K562 (cell line): ENCODE measurements at regions not wholly inside any gene's neighbourhood (a gene's known extent, or its start where the extent isn't known, plus 50 kb on each side); places are given as distances from the start of the nearest gene placed in this dataset.
A peak's percentile ranks its signal among the peaks of the same experiment; 100 is the strongest.

ENCODE experiments used
- CBFA2T3 ChIP-seq: fragments of 450-650 bp; IDR thresholded peaks from 2 replicates; pipeline ENCODE4 v1.6.1; 2017
- GATA2 ChIP-seq: sonication (generic); formaldehyde crosslinking; IDR thresholded peaks from 2 replicates; pipeline ENCODE4 v1.4.0; 2020; ENCODE audit warnings: mild to moderate bottlenecking, missing genetic modification reagents
- MED1 ChIP-seq: sonication (generic); formaldehyde crosslinking; IDR thresholded peaks from 2 replicates; pipeline ENCODE4 v1.8.1; 2023; ENCODE audit warnings: missing genetic modification reagents, borderline replicate concordance
- NELFE ChIP-seq: IDR thresholded peaks from 2 replicates; pipeline ENCODE4 v1.6.1; 2011; ENCODE audit warnings: mild to moderate bottlenecking; ENCODE audit not compliant: insufficient read depth, insufficient read length
- NEUROD1 ChIP-seq: fragments of 150-350 bp; IDR thresholded peaks from 2 replicates; pipeline ENCODE4 v1.6.1; 2014; ENCODE audit warnings: borderline replicate concordance, low read length, low read depth; ENCODE audit not compliant: partially characterized antibody
- SMARCE1 ChIP-seq: fragments of 450-650 bp; IDR thresholded peaks from 2 replicates; pipeline ENCODE4 v1.7.1; 2016; ENCODE audit warnings: mild to moderate bottlenecking
- TAF7 ChIP-seq: fragments of 450-650 bp; IDR thresholded peaks from 2 replicates; pipeline ENCODE4 v1.6.1; 2016; ENCODE audit warnings: missing genetic modification characterization, missing compliant biosample characterization
- ZNF764 ChIP-seq: fragments of 250-450 bp; sonication (Bioruptor Pico); IDR thresholded peaks from 2 replicates; pipeline ENCODE4 v1.4.0; 2020; ENCODE audit warnings: low read depth, mild to moderate bottlenecking, moderate library complexity
- TF ChIP-seq, protein P1 (sequence below): sonication (generic); formaldehyde crosslinking; IDR thresholded peaks from 2 replicates; pipeline ENCODE4 v1.8.0; 2023; ENCODE audit warnings: mild to moderate bottlenecking, missing genetic modification reagents
- TF ChIP-seq, protein P2 (sequence below): fragments of 450-650 bp; formaldehyde crosslinking; IDR thresholded peaks from 2 replicates; pipeline ENCODE4 v1.4.0; 2020; ENCODE audit warnings: mild to moderate bottlenecking, moderate library complexity
- TF ChIP-seq, protein P3 (sequence below): fragments of 200-800 bp; sonication (Bioruptor generic); IDR thresholded peaks from 2 replicates; pipeline ENCODE4 v1.6.1; 2017; ENCODE audit warnings: missing genetic modification characterization, missing compliant biosample characterization
- TF ChIP-seq, protein P4 (sequence below): fragments of 250-450 bp; sonication (Bioruptor Pico); IDR thresholded peaks from 2 replicates; pipeline ENCODE4 v1.4.0; 2020; ENCODE audit warnings: mild to moderate bottlenecking, moderate library complexity

- TF ChIP-seq NEUROD1 (no peak), TAF7 (tag) (no peak), NELFE (no peak), ZNF764 (CRISPR knock-in tag) (no peak), CBFA2T3 (no peak), MED1 (CRISPR knock-in tag) (no peak), SMARCE1 (no peak), GATA2 (CRISPR knock-in tag) (no peak)
- TF ChIP-seq, protein P1, sequence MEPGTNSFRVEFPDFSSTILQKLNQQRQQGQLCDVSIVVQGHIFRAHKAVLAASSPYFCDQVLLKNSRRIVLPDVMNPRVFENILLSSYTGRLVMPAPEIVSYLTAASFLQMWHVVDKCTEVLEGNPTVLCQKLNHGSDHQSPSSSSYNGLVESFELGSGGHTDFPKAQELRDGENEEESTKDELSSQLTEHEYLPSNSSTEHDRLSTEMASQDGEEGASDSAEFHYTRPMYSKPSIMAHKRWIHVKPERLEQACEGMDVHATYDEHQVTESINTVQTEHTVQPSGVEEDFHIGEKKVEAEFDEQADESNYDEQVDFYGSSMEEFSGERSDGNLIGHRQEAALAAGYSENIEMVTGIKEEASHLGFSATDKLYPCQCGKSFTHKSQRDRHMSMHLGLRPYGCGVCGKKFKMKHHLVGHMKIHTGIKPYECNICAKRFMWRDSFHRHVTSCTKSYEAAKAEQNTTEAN, result no peak
- TF ChIP-seq, protein P2, sequence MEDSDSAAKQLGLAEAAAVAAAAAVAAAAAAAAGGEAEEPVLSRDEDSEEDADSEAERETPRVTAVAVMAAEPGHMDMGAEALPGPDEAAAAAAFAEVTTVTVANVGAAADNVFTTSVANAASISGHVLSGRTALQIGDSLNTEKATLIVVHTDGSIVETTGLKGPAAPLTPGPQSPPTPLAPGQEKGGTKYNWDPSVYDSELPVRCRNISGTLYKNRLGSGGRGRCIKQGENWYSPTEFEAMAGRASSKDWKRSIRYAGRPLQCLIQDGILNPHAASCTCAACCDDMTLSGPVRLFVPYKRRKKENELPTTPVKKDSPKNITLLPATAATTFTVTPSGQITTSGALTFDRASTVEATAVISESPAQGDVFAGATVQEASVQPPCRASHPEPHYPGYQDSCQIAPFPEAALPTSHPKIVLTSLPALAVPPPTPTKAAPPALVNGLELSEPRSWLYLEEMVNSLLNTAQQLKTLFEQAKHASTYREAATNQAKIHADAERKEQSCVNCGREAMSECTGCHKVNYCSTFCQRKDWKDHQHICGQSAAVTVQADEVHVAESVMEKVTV, result peak; percentile 51; the same call in 1 of the 2 replicates
- TF ChIP-seq, protein P3, sequence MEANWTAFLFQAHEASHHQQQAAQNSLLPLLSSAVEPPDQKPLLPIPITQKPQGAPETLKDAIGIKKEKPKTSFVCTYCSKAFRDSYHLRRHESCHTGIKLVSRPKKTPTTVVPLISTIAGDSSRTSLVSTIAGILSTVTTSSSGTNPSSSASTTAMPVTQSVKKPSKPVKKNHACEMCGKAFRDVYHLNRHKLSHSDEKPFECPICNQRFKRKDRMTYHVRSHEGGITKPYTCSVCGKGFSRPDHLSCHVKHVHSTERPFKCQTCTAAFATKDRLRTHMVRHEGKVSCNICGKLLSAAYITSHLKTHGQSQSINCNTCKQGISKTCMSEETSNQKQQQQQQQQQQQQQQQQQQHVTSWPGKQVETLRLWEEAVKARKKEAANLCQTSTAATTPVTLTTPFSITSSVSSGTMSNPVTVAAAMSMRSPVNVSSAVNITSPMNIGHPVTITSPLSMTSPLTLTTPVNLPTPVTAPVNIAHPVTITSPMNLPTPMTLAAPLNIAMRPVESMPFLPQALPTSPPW (CRISPR knock-in tag), result no peak
- TF ChIP-seq, protein P4, sequence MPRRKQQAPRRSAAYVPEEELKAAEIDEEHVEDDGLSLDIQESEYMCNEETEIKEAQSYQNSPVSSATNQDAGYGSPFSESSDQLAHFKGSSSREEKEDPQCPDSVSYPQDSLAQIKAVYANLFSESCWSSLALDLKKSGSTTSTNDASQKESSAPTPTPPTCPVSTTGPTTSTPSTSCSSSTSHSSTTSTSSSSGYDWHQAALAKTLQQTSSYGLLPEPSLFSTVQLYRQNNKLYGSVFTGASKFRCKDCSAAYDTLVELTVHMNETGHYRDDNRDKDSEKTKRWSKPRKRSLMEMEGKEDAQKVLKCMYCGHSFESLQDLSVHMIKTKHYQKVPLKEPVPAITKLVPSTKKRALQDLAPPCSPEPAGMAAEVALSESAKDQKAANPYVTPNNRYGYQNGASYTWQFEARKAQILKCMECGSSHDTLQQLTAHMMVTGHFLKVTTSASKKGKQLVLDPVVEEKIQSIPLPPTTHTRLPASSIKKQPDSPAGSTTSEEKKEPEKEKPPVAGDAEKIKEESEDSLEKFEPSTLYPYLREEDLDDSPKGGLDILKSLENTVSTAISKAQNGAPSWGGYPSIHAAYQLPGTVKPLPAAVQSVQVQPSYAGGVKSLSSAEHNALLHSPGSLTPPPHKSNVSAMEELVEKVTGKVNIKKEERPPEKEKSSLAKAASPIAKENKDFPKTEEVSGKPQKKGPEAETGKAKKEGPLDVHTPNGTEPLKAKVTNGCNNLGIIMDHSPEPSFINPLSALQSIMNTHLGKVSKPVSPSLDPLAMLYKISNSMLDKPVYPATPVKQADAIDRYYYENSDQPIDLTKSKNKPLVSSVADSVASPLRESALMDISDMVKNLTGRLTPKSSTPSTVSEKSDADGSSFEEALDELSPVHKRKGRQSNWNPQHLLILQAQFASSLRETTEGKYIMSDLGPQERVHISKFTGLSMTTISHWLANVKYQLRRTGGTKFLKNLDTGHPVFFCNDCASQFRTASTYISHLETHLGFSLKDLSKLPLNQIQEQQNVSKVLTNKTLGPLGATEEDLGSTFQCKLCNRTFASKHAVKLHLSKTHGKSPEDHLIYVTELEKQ (CRISPR knock-in tag), result no peak
Measured at GRCh38 chr1:90579212-90579802, 137.8 kb downstream of the BARHL2 start (continued).
